PC-3 (cell line): ENCODE measurements at regions not wholly inside any gene's neighbourhood (a gene's known extent, or its start where the extent isn't known, plus 50 kb on each side); places are given as distances from the start of the nearest gene placed in this dataset.

Experiments used
- ATAC-seq: fragments of 200-7000 bp; cut with Tn5 transposase; 2 replicates; pipeline ENCODE4 v1.9.1; 2020; ENCODE audit warnings: mild to moderate bottlenecking, moderate library complexity
- BruUV-seq: library from RNA; stranded (reverse); fragments of 400-500 nt; replicated peaks from 2 replicates; lab custom pipeline; 2021; lab: Mats Ljungman, UMichigan
- CTCF ChIA-PET: fragments of 300-600 bp; sonication (Branson Sonifier 250); formaldehyde crosslinking; loops from one replicate; lab custom pipeline; 2022; ENCODE audit warnings: antibody characterized with exemption; lab: Charles Lee
- POLR2A ChIA-PET: fragments of 300-600 bp; sonication (Branson Sonifier 250); formaldehyde crosslinking; loops from one replicate; lab custom pipeline; 2022; ENCODE audit warnings: antibody characterized with exemption; ENCODE audit not compliant: unreplicated experiment; lab: Charles Lee
- DNase-seq: peaks from one replicate; pipeline ENCODE4 v3.0.0-alpha.2; 2015
- H2AFZ ChIP-seq: fragments of 300-600 bp; sonication (generic); 2 replicates; pipeline ENCODE4 v1.6.0; 2016; ENCODE audit warnings: antibody characterized with exemption, low read length
- H3F3A ChIP-seq: fragments of 300-600 bp; sonication (generic); one replicate; pipeline ENCODE4 v1.6.0; 2017; ENCODE audit warnings: antibody characterized with exemption, low read length, control low read depth, mild to moderate bottlenecking; ENCODE audit not compliant: unreplicated experiment
- H3K27ac ChIP-seq: fragments of 300-600 bp; sonication (generic); 2 replicates; pipeline ENCODE4 v1.5.1; 2016; ENCODE audit warnings: mild to moderate bottlenecking, low read length
- H3K27me3 ChIP-seq: fragments of 300-600 bp; sonication (generic); 2 replicates; pipeline ENCODE4 v1.6.1; 2016; ENCODE audit warnings: low read length, mixed read lengths
- H3K36me3 ChIP-seq: fragments of 300-600 bp; sonication (generic); 2 replicates; pipeline ENCODE4 v1.6.1; 2016; ENCODE audit warnings: low read depth, mixed run types, low read length, mixed read lengths
- H3K4me1 ChIP-seq: fragments of 300-600 bp; sonication (generic); 2 replicates; pipeline ENCODE4 v1.5.1; 2016; ENCODE audit warnings: low read length; ENCODE audit not compliant: insufficient read depth
- H3K4me2 ChIP-seq: fragments of 300-600 bp; sonication (generic); 2 replicates; pipeline ENCODE4 v1.6.0; 2016; ENCODE audit warnings: low read length
- H3K4me3 ChIP-seq: fragments of 300-600 bp; sonication (generic); 2 replicates; pipeline ENCODE4 v1.5.1; 2016; ENCODE audit warnings: mild to moderate bottlenecking, low read length, mixed read lengths
- H3K79me2 ChIP-seq: fragments of 300-600 bp; sonication (generic); 2 replicates; pipeline ENCODE4 v1.6.1; 2017; ENCODE audit warnings: low read length, mixed read lengths
- H3K9ac ChIP-seq: fragments of 300-600 bp; sonication (generic); 2 replicates; pipeline ENCODE4 v1.6.0; 2016; ENCODE audit warnings: mild to moderate bottlenecking, low read length
- H3K9me2 ChIP-seq: fragments of 300-600 bp; sonication (generic); replicated peaks from 2 replicates; pipeline ENCODE4 v1.6.1; 2016; ENCODE audit warnings: mixed run types, low read length, mixed read lengths
- H3K9me3 ChIP-seq: fragments of 300-600 bp; sonication (generic); 2 replicates; pipeline ENCODE4 v1.6.1; 2016; ENCODE audit warnings: low read length, mixed read lengths
- H4K20me1 ChIP-seq: fragments of 300-600 bp; sonication (generic); 2 replicates; pipeline ENCODE4 v1.6.1; 2016; ENCODE audit warnings: low read length, mixed read lengths
- EZH2 ChIP-seq: fragments of 300-600 bp; sonication (generic); IDR thresholded peaks from one replicate; pipeline ENCODE4 v1.6.1; 2017; ENCODE audit warnings: antibody characterized with exemption, mild to moderate bottlenecking, low read length; ENCODE audit not compliant: unreplicated experiment
- EZH2phosphoT487 ChIP-seq: fragments of 300-600 bp; sonication (generic); IDR thresholded peaks from 2 replicates; pipeline ENCODE4 v1.6.1; 2018; ENCODE audit warnings: mild to moderate bottlenecking, antibody characterized with exemption, low read length, borderline replicate concordance
- intact Hi-C: fragments of 100-400 bp; cut with micrococcal nuclease; formaldehyde crosslinking; loops from 2 replicates; pipeline ENCODE4 v1.9.0; 2023
- TF ChIP-seq, protein P1 (sequence below): fragments of 300-600 bp; sonication (generic); conservative IDR thresholded peaks from 2 replicates; pipeline ENCODE4 v1.5.1; 2017; ENCODE audit warnings: antibody characterized with exemption, low read depth, mild to moderate bottlenecking, low read length

DNA sequence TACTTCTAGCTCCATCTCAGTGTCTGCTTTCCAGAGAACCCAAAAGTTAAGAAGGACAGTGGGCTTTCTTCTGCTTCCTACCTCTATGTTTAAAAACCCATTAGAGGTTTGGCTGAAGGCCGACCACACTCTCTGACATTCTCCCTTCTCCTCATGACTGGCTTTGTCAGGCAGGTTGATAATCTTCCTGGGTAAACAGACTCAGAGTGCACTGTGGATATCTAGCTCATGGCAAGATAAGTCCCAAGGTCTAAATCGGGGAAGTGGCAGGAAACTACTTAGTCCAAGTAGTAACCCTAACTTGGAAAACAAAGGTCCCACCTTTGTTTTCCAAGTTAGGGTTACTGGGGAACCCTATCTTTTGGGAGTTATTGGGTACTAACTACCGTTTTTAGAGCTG lies 161.9 kb upstream of the SPAG17 start:
- H3K9me3 ChIP-seq = no peaks in the 10 kb centered on the region
- H3K9me2 ChIP-seq = no peaks in the 10 kb centered on the region
- no peaks in the 10 kb centered on the region for H3K36me3 ChIP-seq
- TF ChIP-seq EZH2 = no peak
- TF ChIP-seq, protein P1, sequence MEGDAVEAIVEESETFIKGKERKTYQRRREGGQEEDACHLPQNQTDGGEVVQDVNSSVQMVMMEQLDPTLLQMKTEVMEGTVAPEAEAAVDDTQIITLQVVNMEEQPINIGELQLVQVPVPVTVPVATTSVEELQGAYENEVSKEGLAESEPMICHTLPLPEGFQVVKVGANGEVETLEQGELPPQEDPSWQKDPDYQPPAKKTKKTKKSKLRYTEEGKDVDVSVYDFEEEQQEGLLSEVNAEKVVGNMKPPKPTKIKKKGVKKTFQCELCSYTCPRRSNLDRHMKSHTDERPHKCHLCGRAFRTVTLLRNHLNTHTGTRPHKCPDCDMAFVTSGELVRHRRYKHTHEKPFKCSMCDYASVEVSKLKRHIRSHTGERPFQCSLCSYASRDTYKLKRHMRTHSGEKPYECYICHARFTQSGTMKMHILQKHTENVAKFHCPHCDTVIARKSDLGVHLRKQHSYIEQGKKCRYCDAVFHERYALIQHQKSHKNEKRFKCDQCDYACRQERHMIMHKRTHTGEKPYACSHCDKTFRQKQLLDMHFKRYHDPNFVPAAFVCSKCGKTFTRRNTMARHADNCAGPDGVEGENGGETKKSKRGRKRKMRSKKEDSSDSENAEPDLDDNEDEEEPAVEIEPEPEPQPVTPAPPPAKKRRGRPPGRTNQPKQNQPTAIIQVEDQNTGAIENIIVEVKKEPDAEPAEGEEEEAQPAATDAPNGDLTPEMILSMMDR = no peak
- H2AFZ ChIP-seq = no peak overlapping the region
- no peak overlapping the region for H3K27ac ChIP-seq
- H3K79me2 ChIP-seq = no peaks in the 10 kb centered on the region
- ATAC-seq = no peak
- peaks cover 3% of the 10 kb centered on the region; the same call in 1 of the 2 replicates for H3K4me1 ChIP-seq
- no peak for DNase-seq
- CTCF ChIA-PET = no interaction called here
- H3K27me3 ChIP-seq = no peaks in the 10 kb centered on the region
- no peaks in the 10 kb centered on the region for H4K20me1 ChIP-seq
- no TSS peak for BruUV-seq
- no peak overlapping the region for H3K4me2 ChIP-seq
- H3K9ac ChIP-seq = no peak overlapping the region
- intact Hi-C loops = no loop called here
- no peak overlapping the region for H3K4me3 ChIP-seq
- POLR2A ChIA-PET = no interaction called here
- H3F3A ChIP-seq = no peaks in the 10 kb centered on the region

DNA sequence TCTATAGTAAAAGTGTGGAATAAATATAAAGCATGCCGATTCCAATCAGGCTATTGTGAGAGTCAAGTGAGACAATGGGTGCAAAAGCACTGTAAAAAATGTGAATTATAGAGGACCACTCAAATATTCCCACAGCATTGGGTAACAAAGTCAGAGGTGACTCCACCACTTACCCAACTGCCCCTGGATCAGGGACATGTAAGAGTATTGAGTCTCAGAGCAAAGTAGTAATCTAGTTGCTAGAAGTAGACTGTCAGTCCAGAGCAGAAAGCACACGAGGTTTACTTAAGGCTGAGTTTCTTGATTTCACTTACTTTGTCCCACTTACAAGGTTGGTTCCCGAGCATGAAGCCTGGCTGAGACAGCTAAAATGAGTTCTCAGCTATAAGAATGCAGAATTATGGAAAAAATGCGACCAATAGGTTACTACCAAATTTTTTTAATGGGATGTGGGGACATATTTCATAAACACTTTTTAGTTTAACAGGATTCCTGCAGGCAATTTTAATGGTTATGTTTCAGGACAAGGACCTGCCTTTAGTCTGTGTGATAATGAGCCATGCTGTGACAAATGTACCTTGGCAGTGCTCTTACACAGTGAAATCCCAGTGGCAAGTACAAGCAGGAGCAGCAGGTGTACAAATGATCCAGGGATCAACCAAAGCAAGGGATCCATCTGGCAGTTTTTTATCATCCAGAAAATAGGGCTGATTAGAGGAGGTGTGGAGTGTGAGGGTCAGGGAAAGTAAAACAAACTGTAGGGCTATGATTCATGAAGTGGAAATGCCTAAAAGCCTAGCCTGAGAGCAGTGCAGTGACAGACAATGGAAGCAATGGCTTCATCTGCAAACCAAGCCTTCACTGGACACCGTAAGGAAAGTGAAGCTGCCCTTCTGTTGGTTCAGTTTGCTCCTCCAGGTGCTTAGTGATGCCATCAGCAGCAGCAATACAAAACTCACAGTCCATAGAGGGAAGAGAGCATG lies 156.2 kb upstream of the SPAG17 start:
- intact Hi-C loops = no loop called here
- H4K20me1 ChIP-seq = no peaks in the 10 kb centered on the region
- ATAC-seq (no peak), DNase-seq (no peak)
- ChIA-PET CTCF (no interaction called here), POLR2A (no interaction called here)
- H3K79me2 ChIP-seq = no peaks in the 10 kb centered on the region
- H3K4me2 ChIP-seq = no peak overlapping the region
- no peaks in the 10 kb centered on the region for H3K27me3 ChIP-seq
- H3K27ac ChIP-seq = no peak overlapping the region
- no peak for TF ChIP-seq EZH2phosphoT487
- TF ChIP-seq, protein P1 = no peak
- TF ChIP-seq EZH2 = no peak
- peaks cover 5% of the 10 kb centered on the region for H3F3A ChIP-seq
- no peaks in the 10 kb centered on the region for H3K9me2 ChIP-seq
- no peaks in the 10 kb centered on the region for H3K36me3 ChIP-seq
- no peaks in the 10 kb centered on the region for H3K9me3 ChIP-seq
- no peak overlapping the region for H3K4me3 ChIP-seq
- no TSS peak for BruUV-seq
- H2AFZ ChIP-seq = no peak overlapping the region
- H3K9ac ChIP-seq = no peak overlapping the region
- peaks cover 51% of the 10 kb centered on the region for H3K4me1 ChIP-seq
